HG03520 (cell line): ENCODE measurements at regions not wholly inside any gene's neighbourhood (a gene's known extent, or its start where the extent isn't known, plus 50 kb on each side); places are given as distances from the start of the nearest gene placed in this dataset.

Source experiments
- ATAC-seq: cut with Tn5 transposase; IDR thresholded peaks from one replicate; pipeline ENCODE4 v1.9.1; 2021; ENCODE audit warnings: mild to moderate bottlenecking, moderate library complexity; ENCODE audit not compliant: unreplicated experiment

DNA sequence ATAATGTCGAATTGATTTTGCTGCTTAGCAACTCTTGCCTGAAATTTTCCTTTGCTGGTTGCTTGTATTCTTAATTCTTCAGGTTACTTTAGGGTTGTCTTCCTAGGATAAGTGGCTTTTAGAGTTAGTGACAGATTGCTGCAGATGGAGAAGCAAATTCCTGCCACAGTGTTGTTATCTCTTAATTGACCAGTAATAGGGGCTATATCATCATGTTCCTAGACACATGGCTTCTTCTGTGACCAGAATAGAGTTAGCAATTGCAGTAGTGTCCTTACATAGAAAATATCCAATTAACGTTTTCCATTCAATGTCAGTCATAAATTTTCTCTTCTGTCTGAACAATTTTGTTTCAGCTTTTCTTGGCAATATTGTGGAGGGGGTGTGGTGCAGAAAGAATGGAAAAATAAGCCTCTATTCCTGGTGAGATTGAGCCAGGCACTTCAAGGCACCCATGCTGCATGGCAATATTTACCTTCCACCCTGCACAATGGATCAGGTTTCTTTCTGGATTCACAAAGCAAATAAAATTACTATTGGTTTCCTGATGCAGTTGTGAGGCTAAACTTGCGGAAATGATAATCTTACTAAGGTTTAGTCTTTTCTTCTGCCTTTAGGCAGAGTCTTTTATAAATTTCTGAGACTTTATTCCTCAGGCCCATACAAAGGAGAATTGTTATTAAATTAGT lies 1481.5 kb downstream of the EFNA5 start:
- no peak for ATAC-seq

DNA sequence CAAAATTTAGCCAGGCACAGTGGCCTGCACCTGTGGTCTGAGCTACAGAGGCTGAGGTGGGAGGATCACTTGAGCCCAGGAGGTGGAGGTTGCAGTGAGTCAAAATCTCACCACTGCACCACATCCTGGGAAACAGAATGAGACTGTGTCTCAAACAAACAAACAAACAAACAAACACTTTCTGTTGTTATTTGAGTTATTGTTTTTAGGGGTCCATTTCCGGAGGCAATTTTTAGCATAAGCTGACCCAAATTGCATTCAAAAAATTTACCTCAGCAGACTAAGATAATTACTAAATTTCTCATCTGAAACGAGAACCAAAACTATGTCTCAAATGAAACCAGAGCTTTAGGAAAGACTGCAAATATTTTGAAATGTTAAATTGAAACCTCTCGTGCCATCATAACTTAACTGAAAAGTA lies 1485.1 kb downstream of the EFNA5 start:
- peak; percentile 62 for ATAC-seq

DNA sequence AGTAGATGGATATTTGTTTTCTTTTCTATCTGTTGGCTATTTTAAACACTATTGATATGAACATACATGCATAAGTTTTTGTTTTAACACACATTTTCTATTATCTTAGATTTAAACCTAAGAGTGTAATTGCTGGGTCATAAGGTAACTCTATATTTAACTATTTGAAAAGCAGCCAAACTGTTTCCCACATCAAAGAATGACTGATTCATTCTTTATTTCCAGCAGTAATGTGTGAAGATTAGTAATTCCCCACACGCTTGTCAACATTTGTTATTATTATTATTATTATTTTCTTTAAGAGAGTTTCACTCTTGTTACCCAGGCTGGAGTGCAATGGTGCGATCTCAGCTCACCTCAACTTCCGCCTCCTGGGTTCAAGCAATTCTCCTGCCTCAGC lies 1495.8 kb downstream of the EFNA5 start:
- ATAC-seq, result no peak

DNA sequence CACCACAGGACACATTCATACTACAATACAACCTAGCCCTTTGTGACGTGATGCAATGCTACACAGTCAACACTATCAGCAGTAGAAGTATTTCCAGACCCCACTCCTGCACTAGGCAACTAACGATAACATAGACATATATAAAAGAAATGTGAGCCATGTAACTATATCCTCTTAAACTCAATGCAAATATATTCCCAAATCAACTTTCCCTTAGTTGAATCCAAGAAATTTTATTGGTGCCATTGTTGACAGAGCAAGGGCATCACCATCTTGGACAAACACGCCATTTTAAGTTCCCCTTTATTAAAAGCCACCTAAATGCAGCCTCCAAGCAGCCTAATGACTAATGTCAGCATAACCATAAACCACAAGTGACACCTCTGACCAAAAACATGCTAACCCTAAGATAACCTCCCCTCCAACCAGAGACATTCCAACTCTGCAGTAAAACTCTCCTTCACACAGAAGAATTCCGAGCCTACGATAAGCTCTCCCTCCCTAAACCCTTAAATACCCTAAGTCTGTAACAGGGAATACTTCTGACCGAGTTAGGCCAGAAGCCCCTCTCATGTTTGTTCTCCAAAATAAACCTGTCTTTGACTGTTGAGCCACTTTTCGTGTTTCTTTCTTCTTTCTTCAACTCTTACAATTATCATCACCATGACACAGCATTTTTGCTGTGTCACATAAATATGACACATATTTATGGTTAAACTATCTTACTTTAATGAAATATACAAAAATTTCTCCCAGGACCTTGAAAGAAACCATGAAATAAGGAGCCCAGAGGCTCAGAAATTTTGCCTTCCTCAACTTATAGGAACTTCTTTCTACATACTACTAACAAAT lies 1497.8 kb downstream of the EFNA5 start:
- no peak for ATAC-seq

DNA sequence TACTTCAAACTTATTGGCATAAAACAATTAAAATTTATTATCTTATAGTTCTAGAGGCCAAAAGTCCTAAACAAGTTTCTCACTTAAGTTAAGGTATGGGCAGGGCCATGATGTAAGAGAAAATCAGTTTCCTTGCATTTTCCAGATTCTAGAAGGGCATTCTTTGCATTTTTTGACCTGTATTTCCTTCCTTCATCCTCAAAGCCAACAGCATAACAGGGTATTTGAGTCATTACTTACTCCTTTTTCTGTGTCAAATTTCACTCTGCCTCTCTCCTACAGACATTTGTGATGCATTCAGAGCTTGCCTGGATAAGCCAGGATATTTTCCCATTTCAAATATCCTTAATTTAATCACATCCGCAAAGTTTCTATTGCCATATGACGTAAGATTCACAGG lies 1499.0 kb downstream of the EFNA5 start:
- ATAC-seq, result no peak

- ATAC-seq, result no peak
Observed at GRCh38 chr5:106171132-106171531, 1499.6 kb downstream of the EFNA5 start.

GRCh38 chr5:106167766-106168165 lies 1503.0 kb downstream of the EFNA5 start:
- ATAC-seq, result no peak

DNA sequence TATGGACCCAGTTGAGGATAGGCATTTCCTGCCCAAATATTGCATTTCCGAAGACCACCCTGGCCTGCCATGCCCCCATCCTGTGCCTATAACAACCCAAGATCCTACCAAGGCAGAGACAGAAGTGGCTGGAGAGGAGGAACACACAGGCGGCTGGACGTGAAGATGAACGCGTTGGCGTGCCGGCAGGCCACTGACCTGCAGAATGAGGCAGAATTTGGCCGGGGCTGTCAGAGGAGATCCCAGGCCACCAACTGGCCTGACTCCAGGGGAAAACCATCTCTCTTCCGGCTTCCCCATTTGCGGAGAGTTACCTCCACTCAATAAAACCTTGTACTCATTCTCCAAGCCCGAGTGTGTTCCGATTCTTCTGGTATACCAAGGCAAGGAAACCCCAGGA lies 1507.5 kb downstream of the EFNA5 start:
- ATAC-seq, result no peak

- ATAC-seq, result no peak
Observed at GRCh38 chr5:106159616-106160015, 1511.1 kb downstream of the EFNA5 start.

GRCh38 chr5:106154280-106154716 lies 1516.4 kb downstream of the EFNA5 start:
- no peak for ATAC-seq

GRCh38 chr5:106152569-106152968 lies 1518.2 kb downstream of the EFNA5 start:
- no peak for ATAC-seq

DNA sequence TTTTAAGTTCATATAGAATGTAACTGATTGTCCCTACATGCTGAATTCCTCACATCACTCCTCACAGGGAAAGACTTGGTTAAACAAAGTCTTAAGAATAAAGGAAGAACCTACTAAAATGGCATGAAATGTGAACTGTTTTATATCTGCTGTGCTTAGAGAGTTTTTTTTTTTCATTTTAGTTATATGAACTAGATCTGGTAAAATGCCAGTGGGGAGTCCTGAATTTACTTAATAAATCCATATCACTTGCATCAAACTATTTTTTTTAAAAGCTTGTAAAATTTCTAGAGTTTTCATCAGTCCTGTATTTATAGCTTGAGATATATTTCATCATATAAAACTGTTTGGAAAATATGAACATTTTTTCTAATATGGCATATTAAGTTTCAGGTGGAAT lies 1528.6 kb downstream of the EFNA5 start:
- ATAC-seq, result no peak

DNA sequence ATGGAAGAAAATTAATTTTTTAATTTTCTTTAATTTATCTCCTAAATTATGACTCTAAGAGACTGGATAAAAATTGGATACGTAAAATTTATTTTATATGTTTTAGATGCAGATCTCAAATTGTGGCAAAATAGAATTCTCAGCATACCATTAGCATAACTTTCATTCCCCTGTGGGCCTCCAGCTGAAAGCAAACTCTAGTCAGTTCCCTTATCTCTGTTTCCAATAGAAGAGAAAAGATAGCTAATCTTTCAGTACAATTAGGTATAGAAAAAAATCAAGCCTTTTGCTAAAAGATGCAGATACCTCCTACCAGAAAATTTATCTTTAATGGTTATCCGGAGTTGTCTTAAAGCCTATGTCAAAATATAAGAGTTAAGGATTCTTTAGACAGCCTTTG lies 1530.6 kb downstream of the EFNA5 start:
- no peak for ATAC-seq

- ATAC-seq, result no peak
Observed at GRCh38 chr5:106136061-106136460, 1534.7 kb downstream of the EFNA5 start.

- ATAC-seq, result no peak
Observed at GRCh38 chr5:106135473-106135872, 1535.3 kb downstream of the EFNA5 start.

GRCh38 chr5:106134549-106134948 lies 1536.2 kb downstream of the EFNA5 start:
- no peak for ATAC-seq

- peak; percentile 89 for ATAC-seq
Observed at GRCh38 chr5:106127985-106128384, 1542.8 kb downstream of the EFNA5 start.

DNA sequence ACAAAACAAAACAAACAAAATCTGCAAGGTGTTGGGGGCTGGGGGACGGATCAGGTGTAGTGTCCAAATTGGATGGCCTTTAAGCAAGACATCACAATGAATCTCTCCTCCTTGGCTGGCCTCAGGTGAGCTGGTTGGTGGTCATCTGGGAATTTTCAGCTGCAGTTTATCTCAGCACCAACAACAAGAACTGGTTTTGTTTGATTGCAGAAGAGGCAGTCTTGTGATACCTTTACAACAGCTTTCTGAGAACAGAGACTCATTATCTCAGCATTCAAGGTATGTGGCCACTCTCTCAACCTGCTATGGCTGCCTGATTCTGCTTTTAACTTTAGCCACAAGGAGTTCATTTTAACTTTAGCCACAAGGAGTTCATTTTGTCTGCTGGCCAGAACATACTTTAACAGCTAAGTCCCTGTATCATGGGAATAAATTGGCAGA lies 1543.4 kb downstream of the EFNA5 start:
- ATAC-seq, result peak; percentile 76

DNA sequence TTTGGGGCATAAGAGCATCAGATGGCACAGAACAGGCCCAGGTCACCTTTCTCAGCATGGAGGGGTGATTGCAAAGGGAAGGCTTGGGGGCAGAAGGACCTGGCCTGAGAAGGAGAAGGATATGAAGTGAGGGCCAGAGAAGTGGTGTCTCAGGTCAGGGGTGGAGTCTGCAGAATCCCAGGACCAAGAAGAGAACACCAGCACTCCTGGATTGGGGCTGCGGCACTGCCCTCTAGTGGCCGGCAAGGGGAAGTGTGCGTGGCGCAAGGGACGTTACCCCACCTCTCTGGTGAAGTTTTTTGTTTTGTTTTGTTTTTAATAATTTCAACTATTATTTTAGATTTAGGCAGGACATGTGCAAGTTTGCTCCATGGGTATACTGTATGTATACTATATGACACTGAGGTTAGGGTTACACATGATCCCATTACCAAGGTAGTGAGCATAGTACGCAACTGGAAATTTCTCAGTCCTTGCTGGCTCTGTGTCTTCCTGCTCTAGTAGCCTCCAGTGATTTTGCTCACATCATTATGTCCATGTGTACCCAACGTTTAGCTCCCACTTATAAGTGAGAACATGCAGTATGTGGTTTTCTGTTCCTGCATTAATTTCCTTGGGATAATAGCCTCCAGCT lies 1548.6 kb downstream of the EFNA5 start:
- ATAC-seq, result peak; percentile 70

- ATAC-seq, result no peak
Observed at GRCh38 chr5:106116682-106117081, 1554.1 kb downstream of the EFNA5 start.

- ATAC-seq, result no peak
Observed at GRCh38 chr5:106113922-106114321, 1556.8 kb downstream of the EFNA5 start.

- no peak for ATAC-seq
Observed at GRCh38 chr5:106106384-106106783, 1564.4 kb downstream of the EFNA5 start.
